GM18907 (cell line): ENCODE measurements at regions not wholly inside any gene's neighbourhood (a gene's known extent, or its start where the extent isn't known, plus 50 kb on each side); places are given as distances from the start of the nearest gene placed in this dataset.

Experiments
- ATAC-seq: cut with Tn5 transposase; IDR thresholded peaks from one replicate; pipeline ENCODE4 v1.9.1; 2021; ENCODE audit warnings: mild to moderate bottlenecking, moderate library complexity; ENCODE audit not compliant: unreplicated experiment

GRCh38 chr1:101153692-101154091 lies 83.1 kb upstream of the S1PR1 start:
- ATAC-seq: no peak

DNA sequence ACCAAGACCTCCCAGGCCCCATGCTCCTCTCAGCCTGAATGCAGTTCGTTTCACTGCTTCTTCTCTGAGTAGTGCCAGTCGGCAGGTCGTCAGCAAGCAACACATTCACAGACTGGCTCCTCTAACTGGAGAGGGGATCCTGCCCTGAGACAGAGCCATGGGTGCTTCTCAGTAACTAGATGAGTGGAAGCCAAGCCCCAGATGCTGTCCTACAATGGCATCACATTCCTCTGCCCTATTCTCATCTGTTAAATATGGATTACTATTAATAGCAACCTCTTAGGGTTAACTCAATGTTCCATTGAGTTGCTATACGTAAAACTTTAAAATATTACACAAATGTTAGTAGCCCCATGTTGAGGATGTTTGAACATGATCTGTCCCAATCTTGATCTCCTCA lies 84.2 kb upstream of the S1PR1 start:
- ATAC-seq: no peak

DNA sequence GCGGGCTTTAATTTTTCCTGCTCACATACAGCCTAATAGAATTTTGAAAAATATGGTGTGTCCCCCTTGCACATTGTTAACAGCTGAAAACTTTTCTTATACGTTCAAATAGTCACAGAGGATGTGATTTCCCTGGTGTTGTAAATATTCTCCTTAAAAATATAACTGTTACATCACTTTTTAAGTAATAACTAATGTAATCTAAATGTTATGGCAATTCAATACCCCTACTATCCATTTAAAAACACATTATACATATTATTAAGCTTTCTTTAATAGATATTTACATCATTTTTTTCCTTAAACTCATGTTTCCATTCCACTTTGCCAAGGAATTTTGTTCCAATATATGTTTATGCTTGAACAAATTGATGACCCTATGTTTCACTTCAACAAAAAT lies 85.5 kb upstream of the S1PR1 start:
- ATAC-seq: no peak

DNA sequence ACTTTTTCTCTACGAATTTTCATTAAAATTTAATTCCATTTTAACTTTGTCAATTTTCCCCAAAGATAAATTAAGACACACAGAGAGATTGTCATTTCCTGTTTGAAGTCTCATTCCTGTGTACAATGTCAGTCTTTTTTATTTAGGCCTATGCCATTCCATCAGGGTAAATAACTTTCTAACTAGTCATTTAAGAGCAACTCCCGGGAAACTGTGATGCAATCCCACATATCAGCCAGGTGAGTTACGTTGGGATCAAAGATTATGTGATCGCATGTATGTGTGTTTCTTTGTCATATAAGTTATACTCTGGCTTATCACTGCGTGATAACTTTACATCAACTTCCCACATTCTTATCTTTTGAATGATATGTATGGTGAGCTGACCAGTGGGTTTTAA lies 86.1 kb upstream of the S1PR1 start:
- no peak for ATAC-seq

DNA sequence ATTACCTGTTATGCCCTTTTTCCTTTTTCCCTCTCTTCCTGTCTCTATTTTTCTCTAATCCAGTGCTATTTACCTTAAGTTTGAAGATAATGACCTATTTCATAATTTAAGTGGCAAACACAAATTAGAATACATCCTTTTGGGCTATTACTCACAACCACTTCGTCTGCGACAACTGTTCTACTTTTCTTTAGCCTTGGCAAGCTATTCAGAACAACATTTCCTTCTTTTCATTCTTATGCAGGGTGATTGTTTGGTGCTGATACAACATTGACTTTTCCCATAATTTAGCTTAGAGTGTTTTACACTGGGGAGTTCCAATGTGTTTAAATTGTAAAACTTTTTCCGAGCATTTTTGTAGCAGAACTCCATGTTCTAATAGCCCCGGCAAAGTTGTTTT lies 86.6 kb upstream of the S1PR1 start:
- ATAC-seq: no peak

- ATAC-seq: no peak
Observed at GRCh38 chr1:101148980-101149379, 87.8 kb upstream of the S1PR1 start.

GRCh38 chr1:101147381-101147780 lies 89.4 kb upstream of the S1PR1 start:
- no peak for ATAC-seq

DNA sequence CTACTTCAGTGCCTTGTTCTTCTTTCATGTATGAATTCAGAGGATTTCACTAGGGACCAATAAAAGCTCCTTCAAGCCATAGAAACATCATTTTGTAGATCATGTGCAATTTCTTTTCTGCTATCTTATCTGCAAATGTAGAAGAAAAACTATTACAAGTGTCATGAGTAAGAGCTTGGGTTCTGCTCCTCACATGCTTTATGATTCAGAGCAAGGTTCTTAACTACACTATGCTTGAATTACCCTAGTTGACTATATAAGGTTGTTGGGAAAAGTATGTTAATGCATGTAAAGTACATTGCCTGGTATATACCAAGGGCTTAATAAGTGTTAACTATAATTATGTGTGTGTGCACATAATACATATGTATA lies 91.4 kb upstream of the S1PR1 start:
- ATAC-seq: no peak

GRCh38 chr1:101144671-101145448 lies 92.0 kb upstream of the S1PR1 start:
- ATAC-seq: peak; percentile 67

DNA sequence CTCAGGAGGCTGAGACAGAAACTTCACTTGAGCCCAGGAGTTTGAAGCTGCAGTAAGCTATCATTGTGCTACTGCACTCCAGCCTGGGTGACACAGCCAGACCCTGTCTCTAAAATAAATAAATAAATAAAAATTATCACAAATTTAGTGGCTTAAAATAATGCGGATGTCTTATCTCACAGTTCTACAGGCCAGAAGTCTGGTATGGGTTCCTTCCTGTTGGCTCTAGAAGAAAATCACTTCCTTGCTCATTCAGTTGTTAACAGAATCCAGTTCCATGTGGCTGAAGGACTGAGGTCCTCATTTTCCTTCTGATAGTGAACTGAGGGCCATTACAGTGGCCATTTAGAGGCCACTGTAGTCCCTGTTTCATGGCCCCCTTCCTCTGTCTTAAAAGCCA lies 94.6 kb upstream of the S1PR1 start:
- ATAC-seq: no peak

GRCh38 chr1:101141376-101141775 lies 95.4 kb upstream of the S1PR1 start:
- ATAC-seq: no peak

- ATAC-seq: no peak
Observed at GRCh38 chr1:101139821-101140718, 96.7 kb upstream of the S1PR1 start.

GRCh38 chr1:101139130-101139529 lies 97.7 kb upstream of the S1PR1 start:
- no peak for ATAC-seq

DNA sequence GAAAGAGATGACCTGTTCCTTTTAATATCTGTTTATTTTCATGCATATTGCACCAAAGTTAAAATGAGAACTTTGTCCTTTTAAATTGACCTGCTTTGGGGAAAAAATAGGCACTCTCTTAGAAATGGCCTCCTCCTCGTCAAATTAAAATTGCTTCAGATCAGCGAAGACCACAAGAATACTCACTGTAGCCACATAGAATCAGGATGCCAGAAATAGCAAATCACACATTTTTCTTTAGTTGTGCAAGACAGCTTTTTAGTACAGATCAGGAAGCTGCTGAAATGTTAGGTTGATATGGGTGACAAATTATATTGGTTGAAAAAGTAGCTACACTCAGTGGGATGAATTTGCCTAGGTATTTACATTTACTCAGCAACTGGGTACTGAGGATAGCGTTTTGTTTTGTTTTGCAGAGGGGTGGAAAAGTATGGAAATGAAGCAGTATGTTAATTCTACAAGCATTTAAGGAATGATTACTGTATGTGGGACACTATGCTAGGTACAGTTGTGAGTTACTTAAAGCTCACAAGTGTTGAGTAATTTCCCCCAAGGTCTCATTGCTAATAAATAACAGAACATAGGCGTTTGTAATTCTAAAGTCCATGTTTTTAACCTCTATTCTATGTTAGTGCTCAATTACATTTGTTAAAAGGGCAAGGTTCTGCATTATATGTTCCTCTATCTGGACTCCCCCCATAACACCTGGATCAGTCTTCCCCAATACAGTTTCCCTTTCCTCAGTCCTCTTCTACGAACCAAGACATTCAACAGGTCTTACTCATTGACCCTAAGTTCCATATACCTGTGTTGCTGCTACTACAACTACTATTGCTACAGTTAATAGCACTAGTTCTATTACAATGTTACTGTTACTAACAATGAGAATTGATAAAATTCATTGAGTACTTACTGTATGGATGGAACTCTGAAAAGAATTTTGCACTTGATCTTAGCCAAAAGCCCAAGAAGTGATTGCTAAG lies 99.4 kb upstream of the S1PR1 start:
- peak; percentile 41 for ATAC-seq

GRCh38 chr1:101136739-101137138 lies 100.1 kb upstream of the S1PR1 start:
- ATAC-seq: peak; percentile 75

DNA sequence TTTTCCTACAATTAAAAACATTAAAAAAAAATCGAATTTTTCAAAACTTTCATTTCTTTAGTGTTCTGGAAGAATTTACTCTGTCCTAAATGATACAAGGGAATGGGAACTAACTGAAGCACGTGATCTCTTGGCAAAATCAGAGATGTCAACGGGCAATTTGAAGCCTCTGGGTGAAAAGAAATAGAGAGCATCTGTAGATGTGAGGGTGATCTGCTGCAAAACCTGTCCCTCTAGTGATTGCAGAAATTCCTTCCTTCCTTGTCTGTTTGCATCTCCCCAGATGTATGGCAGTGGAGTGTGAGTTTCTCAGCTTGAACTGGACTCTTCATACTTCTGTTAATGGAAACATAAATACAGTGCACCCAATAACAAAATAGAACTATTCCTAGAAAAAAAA lies 100.5 kb upstream of the S1PR1 start:
- ATAC-seq: no peak

GRCh38 chr1:101135526-101135925 lies 101.3 kb upstream of the S1PR1 start:
- ATAC-seq: no peak

DNA sequence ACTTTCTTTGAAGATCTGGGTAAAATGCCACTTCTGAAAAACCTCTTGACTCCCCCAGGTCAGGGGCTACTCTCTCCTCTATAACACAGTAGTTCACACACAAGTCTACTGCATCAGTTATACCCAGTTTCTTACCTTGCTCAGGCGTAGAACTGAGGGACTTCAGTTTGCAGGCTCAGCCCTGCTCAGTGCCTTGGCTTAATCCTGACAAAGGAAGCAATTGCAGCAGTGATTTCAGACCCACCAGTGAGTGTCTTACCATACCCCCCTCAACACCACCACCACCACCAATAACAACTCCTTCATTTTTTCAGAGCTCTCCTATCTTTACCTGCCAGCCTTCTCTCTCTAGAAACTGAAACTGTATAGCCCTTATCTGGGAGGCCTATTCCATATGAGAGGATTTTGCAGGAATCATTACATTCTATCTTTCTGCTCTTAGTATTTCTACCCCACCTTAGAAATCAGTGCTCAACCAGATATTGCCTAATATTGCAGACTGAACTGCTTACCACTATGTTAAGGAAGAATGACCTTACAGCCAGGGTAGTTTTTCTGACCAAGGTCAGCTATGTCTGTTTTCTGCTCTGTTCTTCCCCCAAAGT lies 105.5 kb upstream of the S1PR1 start:
- no peak for ATAC-seq

DNA sequence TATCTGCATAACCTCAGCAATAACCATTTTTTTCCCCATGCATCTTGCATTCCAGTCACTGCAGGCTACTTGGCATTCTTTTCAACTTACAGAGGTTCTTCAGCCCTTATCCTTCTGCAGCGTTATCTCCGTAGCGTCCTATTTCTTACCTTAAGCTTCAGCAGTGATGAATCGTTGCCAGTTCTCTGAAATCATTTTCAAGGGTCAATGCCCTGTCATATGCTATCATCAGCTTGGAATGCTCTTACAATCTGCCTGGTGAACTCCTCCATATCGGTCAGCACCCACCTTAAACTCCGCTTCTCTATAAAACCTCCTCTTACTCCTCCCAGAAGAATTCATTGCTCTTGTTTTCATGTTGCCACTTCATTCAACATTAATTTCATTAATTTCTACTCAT lies 105.1 kb upstream of the DPH5 start:
- no peak for ATAC-seq

- ATAC-seq: no peak
Observed at GRCh38 chr1:101128846-101129245, 103.3 kb upstream of the DPH5 start.
